ENCODE measurements at regions not wholly inside any gene's neighbourhood (a gene's known extent, or its start where the extent isn't known, plus 50 kb on each side); places are given as distances from the start of the nearest gene placed in this dataset.
"Not testable (repeated sequence)": the region's sequence is repeated elsewhere in the genome, so short reads cannot be mapped to it uniquely, and the experiment has no call there.

DNA sequence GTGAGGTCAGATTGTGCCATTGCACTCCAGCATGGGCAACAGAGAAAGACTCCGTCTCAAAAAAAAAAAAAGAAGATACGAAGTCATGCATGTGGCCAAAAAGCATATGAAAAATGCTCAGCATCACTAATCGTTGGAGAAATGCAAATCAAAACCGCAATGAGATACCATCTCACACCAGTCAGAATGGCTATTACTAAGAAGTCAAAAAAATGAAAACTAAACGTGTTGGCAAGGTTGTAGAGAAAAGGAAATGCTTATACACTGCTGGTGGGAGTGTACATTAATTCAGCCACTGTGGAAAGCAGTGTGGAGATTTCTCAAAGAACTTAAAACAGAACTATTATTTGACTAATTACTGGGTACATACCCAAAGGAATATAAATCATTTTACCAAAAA, 156.1 kb upstream of the GRM7 start:
- H3K27ac ChIP-seq (ENCODE audit: low read depth, low read length); H3K4me1 ChIP-seq (ENCODE audit: control insufficient read depth in 5 of 5, insufficient read depth in 5 of 5, low read length in 5 of 5); H3K9ac ChIP-seq (ENCODE audit: low read length in 5 of 5): not testable (repeated sequence)

DNA sequence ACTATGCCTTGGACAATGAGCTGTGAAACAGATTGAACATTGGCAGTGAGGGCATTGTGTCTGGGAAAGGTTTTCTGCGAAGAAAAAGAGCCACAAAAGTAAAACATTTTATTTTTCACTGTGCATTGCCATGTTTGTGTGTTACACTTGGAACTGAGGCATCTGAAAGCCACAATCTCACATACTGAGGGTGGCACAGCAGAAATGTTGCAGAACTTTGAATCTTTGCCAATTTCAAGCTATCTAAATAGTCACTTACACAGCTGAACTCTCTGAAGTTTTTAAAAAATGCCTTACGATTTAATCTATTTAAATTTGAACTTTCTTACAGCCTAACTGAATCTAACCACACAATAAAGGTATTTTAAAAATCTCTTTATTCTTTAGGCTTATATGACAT, 154.1 kb upstream of the GRM7 start:
- H3K4me1 ChIP-seq (ENCODE audit: control insufficient read depth in 5 of 5, insufficient read depth in 5 of 5, low read length in 5 of 5): no peaks in the 10 kb centered on the region
- H3K4me3 ChIP-seq (ENCODE audit: low read depth in 1 of 5, low read length in 5 of 5): no peak overlapping the region
- H3K36me3 ChIP-seq (ENCODE audit: control insufficient read depth in 5 of 5, insufficient read depth in 5 of 5, low read length in 5 of 5): no peaks in the 10 kb centered on the region
- no peaks in the 10 kb centered on the region for H3K27me3 ChIP-seq (ENCODE audit: control insufficient read depth in 5 of 5, insufficient read depth in 4 of 5, low read length in 5 of 5)
- no peaks in the 10 kb centered on the region for H3K9me3 ChIP-seq (ENCODE audit: control insufficient read depth in 5 of 5, low read length in 5 of 5)
- H3K9ac ChIP-seq (ENCODE audit: low read length in 5 of 5): no peak overlapping the region
- H3K27ac ChIP-seq (ENCODE audit: low read depth, low read length): no peak overlapping the region

More for the DNA sequence above, 156.1 kb upstream of the GRM7 start:
- not testable (repeated sequence) for H3K4me3 ChIP-seq (ENCODE audit: low read depth in 1 of 5, low read length in 5 of 5); H3K27me3 ChIP-seq (ENCODE audit: control insufficient read depth in 5 of 5, insufficient read depth in 4 of 5, low read length in 5 of 5); H3K36me3 ChIP-seq (ENCODE audit: control insufficient read depth in 5 of 5, insufficient read depth in 5 of 5, low read length in 5 of 5); H3K9me3 ChIP-seq (ENCODE audit: control insufficient read depth in 5 of 5, low read length in 5 of 5)

DNA sequence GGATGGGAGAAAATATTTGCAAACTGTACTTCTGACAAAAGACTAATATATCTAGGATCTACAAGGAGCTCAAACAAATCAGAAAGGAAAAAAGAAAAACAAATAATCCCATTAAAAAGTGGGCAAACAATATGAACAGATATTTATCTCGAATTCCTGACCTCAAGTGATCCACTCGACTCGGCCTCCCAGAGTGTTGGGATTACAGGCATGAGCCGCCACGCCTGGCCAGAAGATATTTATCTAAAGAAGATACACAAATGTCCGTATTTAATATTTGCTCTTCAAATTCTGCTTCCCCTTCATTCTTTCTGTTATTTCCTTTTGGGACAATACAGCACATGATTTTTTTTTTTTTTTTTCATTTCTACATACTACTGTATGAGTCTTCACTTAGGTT, 151.7 kb upstream of the GRM7 start:
- Histone ChIP-seq H3K36me3 (ENCODE audit: control insufficient read depth in 5 of 5, insufficient read depth in 5 of 5, low read length in 5 of 5) (no peaks in the 10 kb centered on the region), H3K4me1 (ENCODE audit: control insufficient read depth in 5 of 5, insufficient read depth in 5 of 5, low read length in 5 of 5) (no peaks in the 10 kb centered on the region), H3K9me3 (ENCODE audit: control insufficient read depth in 5 of 5, low read length in 5 of 5) (no peaks in the 10 kb centered on the region), H3K27me3 (ENCODE audit: control insufficient read depth in 5 of 5, insufficient read depth in 4 of 5, low read length in 5 of 5) (no peaks in the 10 kb centered on the region), H3K9ac (ENCODE audit: low read length in 5 of 5) (no peak overlapping the region), H3K27ac (ENCODE audit: low read depth, low read length) (no peak overlapping the region), H3K4me3 (ENCODE audit: low read depth in 1 of 5, low read length in 5 of 5) (no peak overlapping the region)

DNA sequence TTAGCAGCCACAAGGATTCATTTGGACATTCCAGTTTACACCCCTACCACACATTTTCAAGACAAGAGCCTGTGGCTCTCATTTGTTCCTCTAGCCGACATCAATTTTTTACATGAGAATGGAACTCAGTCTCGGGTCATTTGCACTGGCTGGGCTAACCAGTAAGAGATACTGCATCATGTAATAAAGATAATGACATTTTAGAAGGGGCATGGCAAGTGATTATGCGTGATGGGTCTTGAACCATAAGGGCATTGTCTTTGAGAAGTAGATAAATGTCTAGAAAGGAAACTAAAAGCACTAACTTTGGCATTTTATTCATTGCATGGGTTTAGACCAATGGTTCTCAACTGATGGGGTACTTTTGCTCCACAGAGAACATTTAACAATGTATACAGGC, 146.0 kb upstream of the GRM7 start:
- Histone ChIP-seq H3K4me3 (ENCODE audit: low read depth in 1 of 5, low read length in 5 of 5) (no peak overlapping the region), H3K4me1 (ENCODE audit: control insufficient read depth in 5 of 5, insufficient read depth in 5 of 5, low read length in 5 of 5) (no peaks in the 10 kb centered on the region), H3K36me3 (ENCODE audit: control insufficient read depth in 5 of 5, insufficient read depth in 5 of 5, low read length in 5 of 5) (no peaks in the 10 kb centered on the region), H3K9ac (ENCODE audit: low read length in 5 of 5) (no peak overlapping the region), H3K27me3 (ENCODE audit: control insufficient read depth in 5 of 5, insufficient read depth in 4 of 5, low read length in 5 of 5) (no peaks in the 10 kb centered on the region), H3K27ac (ENCODE audit: low read depth, low read length) (no peak overlapping the region), H3K9me3 (ENCODE audit: control insufficient read depth in 5 of 5, low read length in 5 of 5) (peaks cover 0 to 2% (median 0%) of the 10 kb centered on the region in 5 donors)

DNA sequence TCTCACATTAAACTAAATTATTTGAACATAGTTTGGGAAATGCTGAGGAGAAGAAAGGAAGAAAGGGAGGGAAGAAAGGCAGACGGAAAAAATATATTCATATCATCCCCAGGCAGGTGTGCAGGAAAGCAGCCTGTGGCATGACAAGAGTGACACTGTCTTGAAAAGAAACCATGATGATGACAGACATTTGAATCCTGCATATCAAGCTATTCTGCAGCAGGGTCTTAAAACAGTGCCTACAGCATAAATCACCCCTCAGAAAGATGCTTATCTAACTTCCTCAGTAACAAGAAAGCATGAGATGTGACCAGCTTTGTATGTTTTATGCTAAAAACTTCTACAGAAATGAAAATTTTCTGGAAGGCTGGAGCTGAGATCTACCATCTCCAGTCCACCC, 144.5 kb upstream of the GRM7 start:
- Histone ChIP-seq H3K4me3 (ENCODE audit: low read depth in 1 of 5, low read length in 5 of 5) (no peak overlapping the region), H3K9me3 (ENCODE audit: control insufficient read depth in 5 of 5, low read length in 5 of 5) (peaks cover 0 to 2% (median 0%) of the 10 kb centered on the region in 5 donors), H3K36me3 (ENCODE audit: control insufficient read depth in 5 of 5, insufficient read depth in 5 of 5, low read length in 5 of 5) (no peaks in the 10 kb centered on the region), H3K4me1 (ENCODE audit: control insufficient read depth in 5 of 5, insufficient read depth in 5 of 5, low read length in 5 of 5) (no peaks in the 10 kb centered on the region), H3K27ac (ENCODE audit: low read depth, low read length) (no peak overlapping the region), H3K27me3 (ENCODE audit: control insufficient read depth in 5 of 5, insufficient read depth in 4 of 5, low read length in 5 of 5) (peaks cover 0 to 3% (median 0%) of the 10 kb centered on the region in 5 donors), H3K9ac (ENCODE audit: low read length in 5 of 5) (no peak overlapping the region)

DNA sequence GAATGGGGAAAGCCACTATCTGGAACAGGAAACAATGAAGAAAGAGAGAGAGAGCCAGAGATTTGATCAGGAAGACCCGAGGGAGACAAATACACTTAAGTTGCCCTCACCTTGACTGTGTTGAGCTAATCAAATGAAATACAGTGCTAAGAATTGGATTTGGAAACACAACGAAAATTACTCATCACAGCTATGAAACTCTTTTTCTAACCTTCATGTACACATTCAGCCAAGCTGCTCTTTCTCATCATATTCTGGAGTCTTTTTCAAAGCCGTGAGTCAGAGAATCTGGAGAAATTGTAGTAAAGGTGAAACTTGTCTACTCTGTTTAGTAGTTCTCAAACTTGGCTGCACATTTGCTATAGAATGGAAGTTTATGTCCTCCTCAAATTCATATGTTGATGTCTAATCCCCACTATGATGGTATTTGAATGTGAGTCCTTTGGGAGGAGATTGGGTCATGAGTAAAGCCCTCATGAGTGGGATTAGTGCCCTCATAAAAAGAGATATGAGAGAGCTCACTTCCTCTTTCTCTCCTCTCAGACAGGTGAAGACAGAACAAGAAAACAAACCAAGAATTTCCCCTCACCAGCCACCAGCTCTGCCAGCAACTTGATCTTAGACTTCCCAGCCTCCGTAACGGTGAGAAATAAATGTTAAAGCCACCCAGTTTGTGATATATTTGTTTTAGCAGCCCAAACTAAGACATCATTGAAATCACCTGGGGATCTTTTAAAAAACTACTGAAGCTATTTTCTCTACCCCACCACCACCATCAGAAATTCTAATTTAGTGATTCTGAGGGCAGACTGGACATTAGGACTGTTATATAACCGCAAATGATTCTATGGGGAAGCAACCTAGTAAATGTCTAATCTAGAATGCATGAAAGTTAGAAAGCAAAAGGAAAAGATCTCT, 143.6 kb upstream of the GRM7 start:
- Histone ChIP-seq H3K36me3 (ENCODE audit: control insufficient read depth in 5 of 5, insufficient read depth in 5 of 5, low read length in 5 of 5) (no peaks in the 10 kb centered on the region), H3K27me3 (ENCODE audit: control insufficient read depth in 5 of 5, insufficient read depth in 4 of 5, low read length in 5 of 5) (peaks cover 0 to 4% (median 0%) of the 10 kb centered on the region in 5 donors), H3K9me3 (ENCODE audit: control insufficient read depth in 5 of 5, low read length in 5 of 5) (peaks cover 0 to 2% (median 0%) of the 10 kb centered on the region in 5 donors), H3K4me3 (ENCODE audit: low read depth in 1 of 5, low read length in 5 of 5) (no peak overlapping the region), H3K9ac (ENCODE audit: low read length in 5 of 5) (no peak overlapping the region), H3K27ac (ENCODE audit: low read depth, low read length) (no peak overlapping the region), H3K4me1 (ENCODE audit: control insufficient read depth in 5 of 5, insufficient read depth in 5 of 5, low read length in 5 of 5) (no peaks in the 10 kb centered on the region)

DNA sequence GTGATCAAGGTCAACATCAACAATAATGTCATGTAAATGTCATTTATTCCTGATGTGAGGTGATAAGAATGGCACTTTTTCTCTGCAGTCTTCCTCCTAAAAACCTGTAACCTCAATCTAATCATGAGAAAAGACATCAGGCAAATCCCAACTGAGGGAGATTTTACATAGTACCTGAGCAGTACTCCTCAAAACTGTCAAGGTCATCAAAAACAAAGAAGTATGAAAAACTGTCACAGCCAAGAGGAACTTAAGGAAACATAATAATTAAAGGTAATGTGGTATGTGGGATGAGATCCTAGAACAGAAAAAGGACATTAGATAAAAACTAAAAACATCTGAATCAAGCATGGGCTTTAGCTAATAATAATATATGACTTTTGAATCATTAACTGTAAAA, 140.9 kb upstream of the GRM7 start:
- H3K4me3 ChIP-seq (ENCODE audit: low read depth in 1 of 5, low read length in 5 of 5): no peak overlapping the region
- H3K36me3 ChIP-seq (ENCODE audit: control insufficient read depth in 5 of 5, insufficient read depth in 5 of 5, low read length in 5 of 5): no peaks in the 10 kb centered on the region
- H3K27ac ChIP-seq (ENCODE audit: low read depth, low read length): no peak overlapping the region
- no peak overlapping the region for H3K9ac ChIP-seq (ENCODE audit: low read length in 5 of 5)
- H3K27me3 ChIP-seq (ENCODE audit: control insufficient read depth in 5 of 5, insufficient read depth in 4 of 5, low read length in 5 of 5): peaks cover 0 to 4% (median 0%) of the 10 kb centered on the region in 5 donors
- peaks cover 0 to 2% (median 0%) of the 10 kb centered on the region in 5 donors for H3K9me3 ChIP-seq (ENCODE audit: control insufficient read depth in 5 of 5, low read length in 5 of 5)
- no peaks in the 10 kb centered on the region for H3K4me1 ChIP-seq (ENCODE audit: control insufficient read depth in 5 of 5, insufficient read depth in 5 of 5, low read length in 5 of 5)

DNA sequence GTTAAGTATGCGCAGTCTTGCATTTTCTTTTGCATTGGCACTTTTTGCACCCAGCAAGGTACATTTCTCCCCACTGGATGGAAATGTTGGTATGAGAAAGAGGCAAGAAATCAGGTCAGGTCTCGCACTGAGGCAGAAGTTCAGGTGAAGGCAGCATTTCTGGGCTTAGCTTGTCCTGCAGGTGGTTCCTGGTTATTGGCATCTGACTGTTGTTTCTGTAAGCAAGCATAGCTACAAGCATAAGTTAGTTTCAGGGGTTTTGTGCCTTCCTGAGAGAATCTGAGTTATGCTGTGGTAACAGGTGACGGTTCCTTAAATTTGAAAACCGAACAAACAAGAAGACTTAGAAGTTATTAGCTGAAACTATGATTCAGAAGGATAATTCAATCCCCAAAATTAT, 139.4 kb upstream of the GRM7 start:
- peaks cover 0 to 2% (median 0%) of the 10 kb centered on the region in 5 donors for H3K9me3 ChIP-seq (ENCODE audit: control insufficient read depth in 5 of 5, low read length in 5 of 5)
- no peak overlapping the region for H3K4me3 ChIP-seq (ENCODE audit: low read depth in 1 of 5, low read length in 5 of 5)
- H3K4me1 ChIP-seq (ENCODE audit: control insufficient read depth in 5 of 5, insufficient read depth in 5 of 5, low read length in 5 of 5): no peaks in the 10 kb centered on the region
- peaks cover 0 to 4% (median 0%) of the 10 kb centered on the region in 5 donors for H3K27me3 ChIP-seq (ENCODE audit: control insufficient read depth in 5 of 5, insufficient read depth in 4 of 5, low read length in 5 of 5)
- no peak overlapping the region for H3K9ac ChIP-seq (ENCODE audit: low read length in 5 of 5)
- no peaks in the 10 kb centered on the region for H3K36me3 ChIP-seq (ENCODE audit: control insufficient read depth in 5 of 5, insufficient read depth in 5 of 5, low read length in 5 of 5)
- no peak overlapping the region for H3K27ac ChIP-seq (ENCODE audit: low read depth, low read length)

DNA sequence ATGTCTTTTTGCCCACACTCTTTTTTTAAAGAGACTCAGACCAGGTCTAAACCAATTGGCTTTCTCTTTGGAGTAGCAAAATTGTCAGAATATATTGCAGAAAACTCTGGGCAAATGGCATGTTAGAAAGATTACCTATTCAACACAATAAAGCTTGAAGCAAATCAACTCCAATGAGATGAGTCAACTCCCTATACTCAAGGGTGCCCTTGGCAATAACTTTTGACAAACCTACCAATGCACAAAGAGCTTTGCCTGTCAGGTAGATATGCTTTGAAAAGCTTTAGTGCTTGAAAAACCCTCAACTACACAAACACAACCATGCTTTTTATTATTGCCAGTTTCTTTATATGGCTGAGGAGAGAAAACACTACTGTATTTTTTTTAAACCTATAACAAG, 137.7 kb upstream of the GRM7 start:
- H3K4me3 ChIP-seq (ENCODE audit: low read depth in 1 of 5, low read length in 5 of 5): no peak overlapping the region
- H3K4me1 ChIP-seq (ENCODE audit: control insufficient read depth in 5 of 5, insufficient read depth in 5 of 5, low read length in 5 of 5): no peaks in the 10 kb centered on the region

DNA sequence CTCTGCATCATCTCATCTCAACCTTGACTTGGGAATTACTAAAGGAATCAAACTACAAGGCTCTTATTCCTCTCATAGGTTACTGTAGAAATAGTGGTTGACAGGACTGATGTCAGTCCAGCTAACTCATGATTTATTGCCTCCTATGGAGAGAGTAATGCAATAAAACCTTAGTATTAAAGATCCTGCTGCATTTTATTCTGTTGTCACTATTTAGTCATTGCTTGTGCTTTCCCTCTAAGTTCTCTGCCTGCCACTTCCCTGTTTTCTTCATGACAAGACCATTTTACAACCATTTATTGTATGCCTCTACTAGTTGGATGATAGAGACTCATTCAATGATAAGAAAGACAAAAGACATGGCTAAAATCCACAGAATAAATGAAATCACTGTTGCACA, 134.1 kb upstream of the GRM7 start:
- Histone ChIP-seq H3K9ac (ENCODE audit: low read length in 5 of 5) (no peak overlapping the region), H3K27ac (ENCODE audit: low read depth, low read length) (no peak overlapping the region), H3K4me3 (ENCODE audit: low read depth in 1 of 5, low read length in 5 of 5) (no peak overlapping the region), H3K9me3 (ENCODE audit: control insufficient read depth in 5 of 5, low read length in 5 of 5) (no peaks in the 10 kb centered on the region), H3K36me3 (ENCODE audit: control insufficient read depth in 5 of 5, insufficient read depth in 5 of 5, low read length in 5 of 5) (no peaks in the 10 kb centered on the region), H3K27me3 (ENCODE audit: control insufficient read depth in 5 of 5, insufficient read depth in 4 of 5, low read length in 5 of 5) (no peaks in the 10 kb centered on the region), H3K4me1 (ENCODE audit: control insufficient read depth in 5 of 5, insufficient read depth in 5 of 5, low read length in 5 of 5) (no peaks in the 10 kb centered on the region)

More for the DNA sequence above, 137.7 kb upstream of the GRM7 start:
- Histone ChIP-seq H3K9me3 (ENCODE audit: control insufficient read depth in 5 of 5, low read length in 5 of 5) (peaks cover 0 to 2% (median 0%) of the 10 kb centered on the region in 5 donors), H3K27me3 (ENCODE audit: control insufficient read depth in 5 of 5, insufficient read depth in 4 of 5, low read length in 5 of 5) (peaks cover 0 to 4% (median 0%) of the 10 kb centered on the region in 5 donors), H3K27ac (ENCODE audit: low read depth, low read length) (no peak overlapping the region), H3K36me3 (ENCODE audit: control insufficient read depth in 5 of 5, insufficient read depth in 5 of 5, low read length in 5 of 5) (no peaks in the 10 kb centered on the region), H3K9ac (ENCODE audit: low read length in 5 of 5) (no peak overlapping the region)
